ENCODE measurements at regions not wholly inside any gene's neighbourhood (a gene's known extent, or its start where the extent isn't known, plus 50 kb on each side); places are given as distances from the start of the nearest gene placed in this dataset.

- TF ChIP-seq CTCF (IDR thresholded peaks at IDR 0.05) (no peak), POLR2AphosphoS5 (IDR thresholded peaks at IDR 0.05) (no peak), POLR2A (IDR thresholded peaks at IDR 0.05) (no peak), EP300 (IDR thresholded peaks at IDR 0.05) (no peak)
These were observed 274.1 kb downstream of the CLIC5 start for GRCh38 chr6:45741437-45742171.

All from sigmoid colon (tissue), 4 donors.